Nephron progenitor cell (in vitro differentiated cells): ENCODE measurements at regions not wholly inside any gene's neighbourhood (a gene's known extent, or its start where the extent isn't known, plus 50 kb on each side); places are given as distances from the start of the nearest gene placed in this dataset.

Experiments used
- DNase-seq: peaks from one replicate; pipeline ENCODE4 v3.0.0; 2021
- H3K27ac Mint-ChIP-seq: 2 replicates; pipeline ENCODE4 v1.8.0; 2021; ENCODE audit warnings: mild to moderate bottlenecking, moderate library complexity, mixed read lengths
- H3K27me3 Mint-ChIP-seq: 2 replicates; pipeline ENCODE4 v1.8.0; 2021; ENCODE audit warnings: mild to moderate bottlenecking, low read depth, mixed read lengths; ENCODE audit not compliant: poor library complexity
- H3K36me3 Mint-ChIP-seq: 2 replicates; pipeline ENCODE4 v1.8.0; 2021; ENCODE audit warnings: low read depth, mixed read lengths
- H3K4me1 Mint-ChIP-seq: 2 replicates; pipeline ENCODE4 v1.8.0; 2021; ENCODE audit warnings: mixed read lengths
- H3K4me3 Mint-ChIP-seq: 2 replicates; pipeline ENCODE4 v1.8.0; 2021; ENCODE audit warnings: mild to moderate bottlenecking, moderate library complexity, mixed read lengths
- H3K9me3 Mint-ChIP-seq: 2 replicates; pipeline ENCODE4 v1.8.0; 2021; ENCODE audit warnings: mild to moderate bottlenecking, moderate library complexity, mixed read lengths
- CTCF ChIP-seq: fragments of 200-600 bp; sonication (generic); IDR thresholded peaks from 2 replicates; pipeline ENCODE4 v1.5.0; 2021; ENCODE audit warnings: antibody characterized with exemption

GRCh38 chr4:13159041-13159620 lies 325.0 kb downstream of the RAB28 start:
- DNase-seq: no peak
- Mint-ChIP-seq H3K4me3 (no peak overlapping the region), H3K27me3 (no peaks in the 10 kb centered on the region), H3K4me1 (peaks cover 50% of the 10 kb centered on the region), H3K9me3 (peaks cover 4% of the 10 kb centered on the region), H3K36me3 (peaks cover 17% of the 10 kb centered on the region), H3K27ac (peak overlapping the region; percentile 1)
- no peak for TF ChIP-seq CTCF

- Mint-ChIP-seq H3K9me3 (peaks cover 10% of the 10 kb centered on the region), H3K4me3 (no peak overlapping the region), H3K27me3 (peaks cover 6% of the 10 kb centered on the region), H3K27ac (no peak overlapping the region), H3K4me1 (peaks cover 7% of the 10 kb centered on the region), H3K36me3 (peaks cover 9% of the 10 kb centered on the region)
- TF ChIP-seq CTCF: no peak
- no peak for DNase-seq
These were observed 332.9 kb downstream of the RAB28 start for GRCh38 chr4:13151194-13151593.

GRCh38 chr4:13143222-13144070 lies 340.7 kb downstream of the RAB28 start:
- Mint-ChIP-seq H3K4me3 (peak overlapping the region; percentile 54), H3K36me3 (no peaks in the 10 kb centered on the region), H3K27ac (peak overlapping the region; percentile 53), H3K9me3 (no peaks in the 10 kb centered on the region), H3K27me3 (no peaks in the 10 kb centered on the region), H3K4me1 (peaks cover 34% of the 10 kb centered on the region)
- no peak for TF ChIP-seq CTCF
- DNase-seq: no peak

- no peak for DNase-seq
- peaks cover 34% of the 10 kb centered on the region for H3K4me1 Mint-ChIP-seq
- H3K9me3 Mint-ChIP-seq: no peaks in the 10 kb centered on the region
- H3K36me3 Mint-ChIP-seq: no peaks in the 10 kb centered on the region
- H3K4me3 Mint-ChIP-seq: no peak overlapping the region
- H3K27me3 Mint-ChIP-seq: no peaks in the 10 kb centered on the region
- peak overlapping the region; percentile 53 for H3K27ac Mint-ChIP-seq
- TF ChIP-seq CTCF: no peak
These were observed 341.4 kb downstream of the RAB28 start for GRCh38 chr4:13142726-13143125.

GRCh38 chr4:13142191-13142590 lies 341.9 kb downstream of the RAB28 start:
- Mint-ChIP-seq H3K36me3 (no peaks in the 10 kb centered on the region), H3K9me3 (no peaks in the 10 kb centered on the region), H3K4me1 (peaks cover 34% of the 10 kb centered on the region), H3K27me3 (no peaks in the 10 kb centered on the region), H3K27ac (peak overlapping the region; percentile 52), H3K4me3 (no peak overlapping the region)
- no peak for DNase-seq
- no peak for TF ChIP-seq CTCF
